HUES64 (cell line): ENCODE measurements at regions not wholly inside any gene's neighbourhood (a gene's known extent, or its start where the extent isn't known, plus 50 kb on each side); places are given as distances from the start of the nearest gene placed in this dataset.
"Not testable (repeated sequence)": the region's sequence is repeated elsewhere in the genome, so short reads cannot be mapped to it uniquely, and the experiment has no call there.

ENCODE experiments used
- H3K27ac ChIP-seq: 2 replicates; pipeline ENCODE4 v1.7.0; 2013; ENCODE audit warnings: low read depth, low read length, inconsistent platforms
- H3K27me3 ChIP-seq: 2 replicates; pipeline ENCODE4 v1.6.1; 2013; ENCODE audit warnings: mild to moderate bottlenecking, low read length; ENCODE audit not compliant: insufficient read depth
- H3K36me3 ChIP-seq: 2 replicates; pipeline ENCODE4 v1.6.1; 2013; ENCODE audit warnings: mild to moderate bottlenecking, low read length; ENCODE audit not compliant: insufficient read depth
- H3K4me1 ChIP-seq: 2 replicates; pipeline ENCODE4 v1.6.1; 2013; ENCODE audit warnings: mild to moderate bottlenecking, low read length, moderate library complexity; ENCODE audit not compliant: insufficient read depth
- H3K4me3 ChIP-seq: 2 replicates; pipeline ENCODE4 v1.5.1; 2013; ENCODE audit warnings: mild to moderate bottlenecking, low read length, moderate library complexity
- H3K9ac ChIP-seq: 2 replicates; pipeline ENCODE4 v1.6.1; 2013; ENCODE audit warnings: mild to moderate bottlenecking, low read depth, low read length
- H3K9me3 ChIP-seq: 2 replicates; pipeline ENCODE4 v1.6.1; 2013; ENCODE audit warnings: low read depth, low read length; ENCODE audit not compliant: insufficient read depth
- WGBS: fragments of 150-250, 120-280 bp; methylation state at CpG from one replicate; pipeline ENCODE4 v1.1.7; 2013; ENCODE audit warnings: missing lambda C conversion rate; 5-methylcytosine and 5-hydroxymethylcytosine counted together

- not testable (repeated sequence) for H3K9me3 ChIP-seq, H3K27me3 ChIP-seq, H3K4me1 ChIP-seq, H3K9ac ChIP-seq, H3K36me3 ChIP-seq, H3K27ac ChIP-seq, H3K4me3 ChIP-seq
- 90% methylated on average over 3 of the region's 4 CpGs for WGBS
These were observed 105.8 kb upstream of the PLEKHM1 start for GRCh38 chr17:45596347-45596746.

DNA sequence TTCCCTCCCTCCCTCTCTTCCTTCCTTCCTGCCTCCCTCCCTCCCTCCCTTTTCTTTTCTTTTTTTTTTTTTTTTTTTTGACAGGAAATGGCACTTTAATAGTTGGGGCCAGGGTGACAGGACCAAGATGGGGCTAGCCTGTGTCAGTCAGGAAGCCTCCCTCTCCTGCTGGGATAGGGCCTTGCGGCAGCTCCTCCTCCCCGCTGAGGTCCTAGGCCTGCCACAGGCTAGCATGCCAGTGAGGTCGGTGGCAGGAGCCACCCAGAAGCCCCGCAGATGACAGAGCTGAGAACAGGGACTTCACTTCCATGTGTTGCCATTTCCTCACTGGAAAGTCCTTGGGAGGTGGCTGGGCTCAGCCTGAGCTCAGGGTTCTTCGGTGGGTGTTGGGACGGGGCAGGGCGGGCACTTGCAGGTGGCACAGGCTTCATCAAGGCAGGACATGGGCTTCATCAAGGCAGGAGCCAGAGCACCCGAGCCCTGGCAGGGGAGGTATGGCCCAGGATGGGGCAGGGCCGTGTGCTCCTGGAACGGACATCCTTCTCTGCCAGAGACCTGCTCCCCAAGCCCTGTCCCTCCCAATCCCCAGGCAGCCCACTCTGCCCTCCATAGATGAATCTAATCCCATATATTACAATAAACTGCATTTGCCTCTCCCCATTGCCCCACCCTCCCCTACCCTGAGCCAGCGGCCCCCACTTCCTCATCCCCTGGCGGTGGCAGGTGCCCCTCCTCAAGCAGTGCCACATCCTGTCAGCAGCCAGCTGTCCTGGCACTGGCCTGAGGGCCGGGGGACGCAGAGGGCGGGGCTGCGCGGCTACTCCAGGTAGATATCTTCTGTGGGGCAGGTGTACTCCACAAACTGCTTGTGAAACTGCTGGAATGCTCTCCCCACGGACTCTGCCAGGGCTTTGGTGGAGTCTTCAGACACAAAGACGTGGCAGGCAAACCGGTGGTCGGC, 109.8 kb upstream of the PLEKHM1 start:
- not testable (repeated sequence) for H3K4me3 ChIP-seq, H3K9ac ChIP-seq, H3K9me3 ChIP-seq, H3K36me3 ChIP-seq, H3K27me3 ChIP-seq, H3K27ac ChIP-seq, H3K4me1 ChIP-seq
- WGBS, result 66% methylated on average over 6 of the region's 21 CpGs

- H3K4me1 ChIP-seq, H3K36me3 ChIP-seq, H3K9me3 ChIP-seq, H3K4me3 ChIP-seq, H3K27me3 ChIP-seq, H3K27ac ChIP-seq, H3K9ac ChIP-seq: not testable (repeated sequence)
- 95% methylated on average over 7 of the region's 18 CpGs for WGBS
These were observed 110.5 kb upstream of the PLEKHM1 start for GRCh38 chr17:45601013-45601412.

DNA sequence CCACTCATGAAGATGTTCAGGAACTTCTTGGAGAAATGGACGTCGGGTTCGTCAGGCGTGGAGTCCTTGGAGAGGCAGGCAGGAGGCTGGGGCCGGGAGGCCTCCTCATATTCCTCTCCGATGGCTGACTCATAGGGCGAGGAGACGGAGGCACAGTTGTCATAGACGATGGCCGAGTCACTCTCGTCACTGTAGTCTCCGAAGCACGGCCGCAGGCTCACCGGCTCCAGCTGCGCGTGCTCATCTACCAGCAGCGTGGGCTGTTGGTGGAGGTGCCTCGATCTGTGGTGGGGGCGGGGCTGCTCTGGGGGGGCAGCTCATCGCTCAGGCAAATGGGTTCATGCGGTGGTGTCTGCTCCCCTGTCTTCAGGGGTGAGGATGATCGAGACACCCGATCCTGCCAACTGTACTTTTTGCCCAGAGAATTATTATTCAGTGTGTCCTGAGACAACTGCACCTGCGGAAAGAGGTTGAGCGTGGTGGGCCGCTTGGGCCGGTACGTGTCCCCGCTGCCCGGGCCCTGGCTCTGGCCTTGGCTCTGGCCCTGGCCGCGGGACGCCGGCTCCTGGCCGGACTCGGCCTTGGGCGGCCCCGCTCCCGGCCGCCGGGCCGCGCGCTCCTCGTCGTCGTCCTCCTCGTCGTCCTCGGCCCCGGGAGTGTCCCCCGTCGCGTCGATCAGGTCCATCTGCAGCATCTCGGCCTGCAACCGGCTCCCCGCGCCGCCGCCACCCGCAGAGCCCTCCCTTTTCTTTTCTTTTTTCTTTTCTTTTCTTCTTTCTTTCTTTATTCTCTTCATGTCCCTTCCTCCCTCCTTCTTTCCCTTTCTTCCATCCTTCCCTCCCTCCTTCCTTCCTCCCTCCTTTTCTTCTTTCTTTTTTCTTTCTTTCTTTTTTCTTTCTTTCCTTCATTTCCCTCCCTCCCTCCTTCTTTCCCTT, 111.4 kb upstream of the PLEKHM1 start:
- H3K4me3 ChIP-seq, result peak overlapping the region; percentile 23; the same call in 1 of the 2 replicates
- H3K27ac ChIP-seq, H3K27me3 ChIP-seq, H3K9ac ChIP-seq, H3K36me3 ChIP-seq, H3K9me3 ChIP-seq, H3K4me1 ChIP-seq: not testable (repeated sequence)
- WGBS, result 74% methylated on average over 13 of the region's 63 CpGs

DNA sequence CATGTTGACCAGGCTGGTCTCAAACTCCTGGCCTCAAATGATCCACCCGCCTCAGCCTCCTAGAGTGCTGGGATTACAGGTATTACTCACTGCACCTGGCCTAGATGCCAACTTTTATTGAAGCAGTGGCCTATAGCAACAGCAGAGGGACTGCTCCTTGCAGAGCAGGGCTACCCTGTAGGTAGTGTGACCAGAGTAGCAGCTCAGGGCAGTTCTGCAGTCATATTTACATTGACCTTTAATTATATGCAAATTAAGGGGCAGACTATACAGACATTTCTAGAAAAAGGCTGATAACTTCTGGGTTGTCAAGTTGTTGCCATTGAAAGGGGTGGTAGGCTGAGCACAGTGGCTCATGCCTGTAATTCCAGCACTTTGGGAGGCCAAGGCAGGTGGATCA, 115.2 kb upstream of the PLEKHM1 start:
- not testable (repeated sequence) for H3K9me3 ChIP-seq, H3K4me3 ChIP-seq, H3K9ac ChIP-seq, H3K36me3 ChIP-seq, H3K4me1 ChIP-seq, H3K27me3 ChIP-seq, H3K27ac ChIP-seq
- WGBS, result 86% methylated on average over 1 of the region's 1 CpG

- WGBS, result 4% methylated on average over 7 of the region's 16 CpGs
These were observed 129.5 kb upstream of the PLEKHM1 start for GRCh38 chr17:45619984-45620405.

DNA sequence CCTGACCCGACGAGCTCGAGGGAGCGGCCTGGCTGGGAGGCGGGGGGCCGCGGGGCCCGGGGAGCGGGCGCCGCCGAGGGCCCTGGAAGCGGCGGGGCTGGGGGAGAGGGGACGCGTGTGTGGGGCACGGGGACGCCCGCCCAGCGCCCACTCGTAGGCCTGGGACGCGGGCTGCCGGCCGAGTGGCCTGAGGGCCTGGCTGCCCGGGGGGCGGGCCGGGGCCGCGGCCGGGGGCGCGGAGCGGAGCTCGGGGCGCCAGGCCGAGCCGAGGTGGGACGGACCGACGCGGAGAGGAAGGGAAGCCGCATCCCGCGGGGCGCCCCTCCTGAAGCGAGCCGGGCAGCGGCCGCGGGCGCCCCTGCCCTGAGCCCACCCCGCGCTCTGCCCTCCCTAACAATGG, 129.9 kb upstream of the PLEKHM1 start:
- H3K36me3 ChIP-seq, H3K4me1 ChIP-seq, H3K27ac ChIP-seq, H3K9me3 ChIP-seq, H3K27me3 ChIP-seq: not testable (repeated sequence)
- under 1% methylated on average over 37 of the region's 54 CpGs for WGBS
- H3K9ac ChIP-seq, result peak overlapping the region; percentile 50; the same call in 1 of the 2 replicates
- H3K4me3 ChIP-seq, result peak overlapping the region; percentile 45

More at GRCh38 chr17:45619984-45620405, 129.5 kb upstream of the PLEKHM1 start:
- not testable (repeated sequence) for H3K9ac ChIP-seq, H3K27ac ChIP-seq, H3K4me1 ChIP-seq, H3K9me3 ChIP-seq, H3K36me3 ChIP-seq, H3K27me3 ChIP-seq
- peak overlapping the region; percentile 45 for H3K4me3 ChIP-seq

DNA sequence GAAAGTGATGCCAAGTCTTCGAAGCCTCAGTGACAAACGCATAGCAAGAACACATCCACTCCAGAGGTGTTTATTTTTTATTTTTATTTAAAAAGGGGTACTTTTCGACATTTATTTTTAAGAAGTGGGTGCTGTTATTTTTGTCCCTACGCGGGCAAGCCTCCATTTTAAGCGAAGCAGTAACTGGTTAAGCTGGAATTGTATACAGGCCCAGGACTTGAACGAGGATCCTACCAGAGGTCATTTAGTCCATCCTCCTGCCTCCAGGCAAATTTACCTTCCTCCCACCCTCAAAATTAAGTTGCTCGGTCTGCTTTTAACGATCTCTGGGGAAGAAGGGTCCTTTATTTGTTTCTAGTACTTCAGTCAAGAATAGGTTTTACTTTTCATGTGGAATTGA, 130.6 kb upstream of the PLEKHM1 start:
- WGBS, result 6% methylated on average over 3 of the region's 9 CpGs
- H3K36me3 ChIP-seq, H3K9ac ChIP-seq, H3K9me3 ChIP-seq, H3K4me1 ChIP-seq, H3K27me3 ChIP-seq, H3K27ac ChIP-seq: not testable (repeated sequence)
- peak overlapping the region; percentile 19; the same call in 1 of the 2 replicates for H3K4me3 ChIP-seq

DNA sequence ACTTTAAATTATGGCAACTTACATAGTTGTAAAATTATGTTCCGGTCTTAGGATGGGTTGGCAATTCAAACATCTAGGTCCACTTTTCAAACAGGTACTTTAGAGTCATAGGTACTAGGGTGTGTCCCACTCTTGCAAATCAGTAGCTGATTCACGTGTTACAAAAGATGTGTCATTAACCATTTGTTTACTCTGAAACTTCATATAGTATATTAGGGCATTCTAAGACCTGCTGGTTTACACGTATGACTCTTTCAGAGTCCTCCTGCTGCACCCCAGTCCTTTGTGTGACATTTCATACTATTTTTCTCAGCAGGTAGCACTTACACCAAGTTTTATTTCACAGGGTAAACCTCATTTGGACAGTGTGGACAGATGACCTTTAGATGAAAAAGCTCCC, 131.8 kb upstream of the PLEKHM1 start:
- H3K9me3 ChIP-seq, H3K9ac ChIP-seq, H3K27ac ChIP-seq, H3K4me1 ChIP-seq, H3K4me3 ChIP-seq, H3K27me3 ChIP-seq: not testable (repeated sequence)
- no CpG with 5 or more reads among the region's 3 CpGs for WGBS
- peaks cover 14% of the 10 kb centered on the region for H3K36me3 ChIP-seq

GRCh38 chr17:45628019-45628418, 137.5 kb upstream of the PLEKHM1 start:
- peaks cover 61% of the 10 kb centered on the region for H3K36me3 ChIP-seq
- 67% methylated on average over 5 of the region's 5 CpGs for WGBS
- H3K9ac ChIP-seq, result no peak overlapping the region
- H3K9me3 ChIP-seq, result 0 out of 2 replicates have a peak, but pooled peaks cover 2% of the 10 kb centered on the region
- no peak overlapping the region for H3K27ac ChIP-seq
- H3K4me1 ChIP-seq, result no peaks in the 10 kb centered on the region
- H3K4me3 ChIP-seq, result no peak overlapping the region
- H3K27me3 ChIP-seq, result no peaks in the 10 kb centered on the region

GRCh38 chr17:45631941-45632340, 141.4 kb upstream of the PLEKHM1 start:
- Histone ChIP-seq H3K27me3 (no peaks in the 10 kb centered on the region), H3K27ac (no peak overlapping the region), H3K9ac (no peak overlapping the region), H3K4me1 (no peaks in the 10 kb centered on the region), H3K36me3 (peaks cover 84% of the 10 kb centered on the region), H3K9me3 (0 out of 2 replicates have a peak, but pooled peaks cover 2% of the 10 kb centered on the region), H3K4me3 (no peak overlapping the region)
- 90% methylated on average over 2 of the region's 2 CpGs for WGBS
